NT2/D1 (cell line): ENCODE measurements at regions not wholly inside any gene's neighbourhood (a gene's known extent, or its start where the extent isn't known, plus 50 kb on each side); places are given as distances from the start of the nearest gene placed in this dataset.

ENCODE experiments used
- SUZ12 ChIP-seq: IDR thresholded peaks from 2 replicates; pipeline ENCODE4 v1.6.1; 2011; ENCODE audit not compliant: insufficient read length, insufficient read depth; ENCODE audit errors: extremely low read depth
- YY1 ChIP-seq: IDR thresholded peaks from 2 replicates; pipeline ENCODE4 v1.6.1; 2011; ENCODE audit not compliant: insufficient read length, insufficient read depth
- ZNF274 ChIP-seq: IDR thresholded peaks from 2 replicates; pipeline ENCODE4 v1.6.1; 2011; ENCODE audit warnings: mild to moderate bottlenecking, low read depth, low read length

DNA sequence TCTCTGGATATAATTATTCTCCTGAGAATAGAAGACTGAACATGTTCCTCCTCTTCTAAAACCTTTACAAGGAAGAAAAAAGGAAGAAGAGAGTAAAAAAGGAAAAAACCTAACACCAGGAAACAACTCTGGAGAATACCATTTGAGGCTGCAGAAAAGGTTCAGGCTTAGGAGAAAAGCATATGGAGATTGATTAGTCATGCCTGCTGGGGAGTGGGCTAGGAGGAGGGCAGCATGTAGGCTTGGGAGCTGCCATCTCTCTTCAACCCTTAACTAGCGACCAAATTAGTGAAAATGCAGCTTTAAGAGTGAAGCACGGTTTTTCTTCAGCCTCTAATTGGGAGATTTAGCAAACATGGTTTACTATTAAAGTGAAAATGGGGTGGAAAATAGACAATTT lies 273.0 kb upstream of the CRY1 start:
- TF ChIP-seq ZNF274 (no peak), YY1 (no peak), SUZ12 (no peak)
